AG09309 (cell line): ENCODE measurements at regions not wholly inside any gene's neighbourhood (a gene's known extent, or its start where the extent isn't known, plus 50 kb on each side); places are given as distances from the start of the nearest gene placed in this dataset.

ENCODE experiments used
- DNase-seq: peaks from one replicate; pipeline ENCODE4 v3.0.0-alpha.2; 2010; ENCODE audit warnings: low read depth
- H3K4me3 ChIP-seq: 2 replicates; pipeline ENCODE4 v1.5.1; 2011; ENCODE audit warnings: mild to moderate bottlenecking, low read depth, low read length, moderate library complexity; ENCODE audit not compliant: control insufficient read depth
- CTCF ChIP-seq: IDR thresholded peaks from 2 replicates; pipeline ENCODE4 v1.5.1; 2011; ENCODE audit warnings: mild to moderate bottlenecking, low read depth, low read length, inconsistent platforms; ENCODE audit not compliant: insufficient read depth, control insufficient read depth; ENCODE audit errors: missing control alignments

- no peak overlapping the region for H3K4me3 ChIP-seq
- TF ChIP-seq CTCF = no peak
- DNase-seq = no peak
Measured at GRCh38 chr4:83174844-83175414, 60.4 kb upstream of the PLAC8 start.

- TF ChIP-seq CTCF = no peak
- no peak overlapping the region for H3K4me3 ChIP-seq
- no peak for DNase-seq
Measured at GRCh38 chr4:83172371-83172770, 57.8 kb upstream of the PLAC8 start.

DNA sequence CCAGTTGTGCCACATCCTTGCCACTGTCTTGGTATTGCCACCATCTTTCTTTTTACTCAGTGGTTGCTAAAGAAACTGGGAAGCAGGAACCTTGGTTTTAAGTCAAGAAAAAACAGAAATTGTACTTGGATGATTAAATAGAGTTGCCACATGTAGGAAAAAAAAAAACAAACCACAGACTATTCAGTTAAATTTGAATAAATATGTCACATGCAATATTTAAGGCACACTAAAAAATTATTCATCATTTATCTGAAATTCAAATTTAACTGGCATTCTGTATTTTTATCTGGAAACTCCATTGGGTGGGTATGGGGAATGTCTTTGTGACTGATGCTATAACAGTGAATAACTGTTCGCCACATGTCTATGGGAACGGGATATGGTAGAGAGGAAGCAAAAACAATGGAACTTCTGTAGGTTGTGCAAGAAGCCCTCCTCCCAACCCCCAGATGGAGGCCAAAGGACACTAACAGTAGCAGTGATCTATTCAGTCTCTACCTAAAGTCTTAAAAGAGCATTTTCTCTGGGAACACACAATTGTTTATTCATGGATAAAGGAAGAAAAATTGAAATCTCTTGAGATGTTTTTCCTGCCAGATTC lies 57.0 kb upstream of the PLAC8 start:
- no peak for DNase-seq
- no peak overlapping the region for H3K4me3 ChIP-seq
- TF ChIP-seq CTCF = no peak

GRCh38 chr4:83170952-83171399 lies 56.4 kb upstream of the PLAC8 start:
- H3K4me3 ChIP-seq = no peak overlapping the region
- no peak for DNase-seq
- no peak for TF ChIP-seq CTCF
